HG03342 (cell line): ENCODE measurements at regions not wholly inside any gene's neighbourhood (a gene's known extent, or its start where the extent isn't known, plus 50 kb on each side); places are given as distances from the start of the nearest gene placed in this dataset.
A peak's percentile ranks its signal among the peaks of the same experiment; 100 is the strongest.

Experiments used
- ATAC-seq: cut with Tn5 transposase; IDR thresholded peaks from one replicate; pipeline ENCODE4 v1.9.1; 2021; ENCODE audit warnings: mild to moderate bottlenecking, moderate library complexity; ENCODE audit not compliant: unreplicated experiment

GRCh38 chr5:89996890-89997289 lies 412.7 kb downstream of the CETN3 start:
- ATAC-seq, result no peak

GRCh38 chr5:89996335-89996734 lies 413.2 kb downstream of the CETN3 start:
- ATAC-seq, result no peak

GRCh38 chr5:89994266-89994665 lies 415.3 kb downstream of the CETN3 start:
- ATAC-seq, result no peak

- ATAC-seq, result no peak
Observed at GRCh38 chr5:89992201-89992600, 417.4 kb downstream of the CETN3 start.

- ATAC-seq, result no peak
Observed at GRCh38 chr5:89991592-89991991, 418.0 kb downstream of the CETN3 start.

- ATAC-seq, result no peak
Observed at GRCh38 chr5:89989776-89990175, 419.8 kb downstream of the CETN3 start.

GRCh38 chr5:89988998-89989655 lies 420.4 kb downstream of the CETN3 start:
- no peak for ATAC-seq

GRCh38 chr5:89988129-89988810 lies 421.3 kb downstream of the CETN3 start:
- ATAC-seq, result no peak

- no peak for ATAC-seq
Observed at GRCh38 chr5:89983216-89983615, 426.3 kb downstream of the CETN3 start.

GRCh38 chr5:89981878-89982773 lies 427.4 kb downstream of the CETN3 start:
- no peak for ATAC-seq

- no peak for ATAC-seq
Observed at GRCh38 chr5:89981021-89981420, 428.5 kb downstream of the CETN3 start.

GRCh38 chr5:89973516-89973915 lies 436.0 kb downstream of the CETN3 start:
- no peak for ATAC-seq

GRCh38 chr5:89972901-89973300 lies 436.7 kb downstream of the CETN3 start:
- ATAC-seq, result no peak

- ATAC-seq, result no peak
Observed at GRCh38 chr5:89968958-89969381, 440.6 kb downstream of the CETN3 start.

- no peak for ATAC-seq
Observed at GRCh38 chr5:89967771-89968444, 441.6 kb downstream of the CETN3 start.

- no peak for ATAC-seq
Observed at GRCh38 chr5:89956838-89957237, 452.7 kb downstream of the CETN3 start.

GRCh38 chr5:89954916-89955315 lies 454.6 kb downstream of the CETN3 start:
- ATAC-seq, result no peak

GRCh38 chr5:89951876-89952275 lies 457.7 kb downstream of the CETN3 start:
- no peak for ATAC-seq

- ATAC-seq, result no peak
Observed at GRCh38 chr5:89950234-89950633, 459.3 kb downstream of the CETN3 start.

- ATAC-seq, result peak; percentile 52
Observed at GRCh38 chr5:89948977-89949376, 460.6 kb downstream of the CETN3 start.

- no peak for ATAC-seq
Observed at GRCh38 chr5:89946916-89947315, 462.6 kb downstream of the CETN3 start.
